Retinal pigment epithelial cell (primary cell): ENCODE measurements at regions not wholly inside any gene's neighbourhood (a gene's known extent, or its start where the extent isn't known, plus 50 kb on each side); places are given as distances from the start of the nearest gene placed in this dataset.

Experiments
- DNase-seq: peaks from one replicate; pipeline ENCODE4 v3.0.0-alpha.2; 2010; ENCODE audit warnings: low read depth
- H3K4me3 ChIP-seq: 2 replicates; pipeline ENCODE4 v1.5.1; 2011; ENCODE audit warnings: mild to moderate bottlenecking, low read length, control low read depth, moderate library complexity
- TF ChIP-seq, protein P1 (sequence below): conservative IDR thresholded peaks from 2 replicates; pipeline ENCODE4 v1.5.1; 2011; ENCODE audit warnings: low read depth, low read length, control low read depth, inconsistent platforms

DNA sequence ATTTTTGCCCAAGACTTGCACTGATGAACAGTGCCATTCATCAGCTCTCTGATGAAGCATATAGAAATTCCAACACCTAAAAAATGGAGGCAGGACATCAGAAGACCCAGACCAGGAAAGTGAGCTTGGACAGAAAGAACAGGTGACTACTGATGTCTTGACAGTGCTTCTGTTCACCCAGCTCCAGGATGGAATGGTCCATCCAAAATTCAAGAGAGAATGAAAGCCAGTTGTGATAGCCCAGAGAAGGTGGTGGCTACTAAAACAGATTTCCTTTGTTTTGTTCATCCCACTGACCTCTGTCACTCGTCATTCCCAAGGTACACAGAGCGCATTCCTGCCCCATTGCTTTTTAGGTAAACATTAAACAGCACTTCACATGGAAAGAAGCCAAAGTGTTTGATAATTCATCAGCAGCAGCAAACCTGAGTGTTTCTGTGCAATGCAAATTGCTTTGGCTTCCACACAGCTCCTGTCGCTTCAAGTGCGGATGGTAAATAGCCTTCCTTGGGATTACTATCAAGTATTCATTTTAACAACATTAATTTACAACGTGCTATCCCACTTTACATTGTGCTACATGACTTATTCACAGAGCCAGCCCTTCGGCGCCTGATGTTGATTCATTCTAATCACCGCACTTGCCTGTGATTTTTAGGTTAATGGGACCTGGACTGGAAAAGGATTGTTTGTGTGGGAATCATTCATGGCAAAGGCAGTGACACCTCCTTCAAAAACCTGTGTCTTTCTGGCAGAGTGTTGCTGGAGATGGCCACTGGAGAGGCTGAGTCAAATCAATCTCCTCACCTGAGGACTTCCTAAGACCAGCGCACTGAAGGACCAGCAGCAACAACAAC, 65.1 kb upstream of the TOX3 start:
- no peak for DNase-seq
- H3K4me3 ChIP-seq: no peak overlapping the region
- TF ChIP-seq, protein P1, sequence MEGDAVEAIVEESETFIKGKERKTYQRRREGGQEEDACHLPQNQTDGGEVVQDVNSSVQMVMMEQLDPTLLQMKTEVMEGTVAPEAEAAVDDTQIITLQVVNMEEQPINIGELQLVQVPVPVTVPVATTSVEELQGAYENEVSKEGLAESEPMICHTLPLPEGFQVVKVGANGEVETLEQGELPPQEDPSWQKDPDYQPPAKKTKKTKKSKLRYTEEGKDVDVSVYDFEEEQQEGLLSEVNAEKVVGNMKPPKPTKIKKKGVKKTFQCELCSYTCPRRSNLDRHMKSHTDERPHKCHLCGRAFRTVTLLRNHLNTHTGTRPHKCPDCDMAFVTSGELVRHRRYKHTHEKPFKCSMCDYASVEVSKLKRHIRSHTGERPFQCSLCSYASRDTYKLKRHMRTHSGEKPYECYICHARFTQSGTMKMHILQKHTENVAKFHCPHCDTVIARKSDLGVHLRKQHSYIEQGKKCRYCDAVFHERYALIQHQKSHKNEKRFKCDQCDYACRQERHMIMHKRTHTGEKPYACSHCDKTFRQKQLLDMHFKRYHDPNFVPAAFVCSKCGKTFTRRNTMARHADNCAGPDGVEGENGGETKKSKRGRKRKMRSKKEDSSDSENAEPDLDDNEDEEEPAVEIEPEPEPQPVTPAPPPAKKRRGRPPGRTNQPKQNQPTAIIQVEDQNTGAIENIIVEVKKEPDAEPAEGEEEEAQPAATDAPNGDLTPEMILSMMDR: no peak

DNA sequence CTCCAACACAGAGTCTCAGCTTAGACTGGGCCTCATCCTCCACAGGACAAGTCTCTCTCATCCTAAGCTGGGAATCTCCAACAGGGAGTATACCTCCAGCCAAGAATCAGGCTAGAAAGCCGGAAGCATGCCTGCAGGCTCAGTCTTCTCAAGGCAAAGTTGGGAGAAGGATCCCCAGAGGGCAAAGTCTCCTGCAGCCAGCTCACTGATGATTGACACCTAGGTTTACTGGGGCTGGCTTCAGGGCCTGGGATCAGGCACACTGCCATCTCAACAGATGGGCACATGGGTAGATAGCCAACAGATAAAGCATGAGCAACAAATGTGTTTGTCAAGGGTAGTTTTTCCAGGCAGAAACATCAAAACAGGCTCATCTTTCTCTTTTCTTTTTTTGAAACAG, 56.1 kb upstream of the TOX3 start:
- TF ChIP-seq, protein P1: no peak

DNA sequence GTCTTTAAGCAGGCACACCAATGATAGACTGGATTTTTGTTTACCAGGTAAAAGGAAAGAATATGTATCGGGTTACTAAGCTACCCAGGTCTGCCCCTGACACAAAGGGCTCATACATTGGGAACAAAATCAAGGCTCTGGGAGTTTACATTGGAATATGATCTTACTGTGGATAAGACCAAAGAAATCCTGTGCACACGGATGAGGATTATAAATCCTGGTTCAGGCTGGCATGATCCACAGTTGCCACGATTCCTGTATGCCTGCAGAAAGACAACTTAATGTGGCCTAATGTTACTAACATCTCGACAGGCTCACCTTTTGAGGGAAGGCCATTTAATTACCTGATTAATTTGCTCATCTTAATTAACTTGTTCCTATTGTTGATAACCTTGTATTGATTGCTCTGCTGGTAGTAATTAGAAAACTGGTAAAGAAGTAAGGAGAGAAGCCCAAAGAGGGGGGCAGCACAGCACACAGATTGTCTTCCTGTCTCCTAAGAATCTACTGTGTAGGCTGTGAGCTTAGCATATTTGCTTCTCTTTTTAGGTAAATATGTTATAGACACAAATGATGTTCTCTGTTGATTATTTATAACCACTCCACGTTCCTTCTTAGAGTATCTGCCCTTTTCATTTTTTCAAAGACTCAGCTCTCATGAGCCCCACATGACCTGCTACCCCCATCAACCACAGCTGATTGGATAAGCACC, 51.0 kb upstream of the TOX3 start:
- TF ChIP-seq, protein P1: no peak
- no peak for DNase-seq
- H3K4me3 ChIP-seq: no peak overlapping the region

More for the DNA sequence above, 56.1 kb upstream of the TOX3 start:
- DNase-seq: no peak
- no peak overlapping the region for H3K4me3 ChIP-seq

DNA sequence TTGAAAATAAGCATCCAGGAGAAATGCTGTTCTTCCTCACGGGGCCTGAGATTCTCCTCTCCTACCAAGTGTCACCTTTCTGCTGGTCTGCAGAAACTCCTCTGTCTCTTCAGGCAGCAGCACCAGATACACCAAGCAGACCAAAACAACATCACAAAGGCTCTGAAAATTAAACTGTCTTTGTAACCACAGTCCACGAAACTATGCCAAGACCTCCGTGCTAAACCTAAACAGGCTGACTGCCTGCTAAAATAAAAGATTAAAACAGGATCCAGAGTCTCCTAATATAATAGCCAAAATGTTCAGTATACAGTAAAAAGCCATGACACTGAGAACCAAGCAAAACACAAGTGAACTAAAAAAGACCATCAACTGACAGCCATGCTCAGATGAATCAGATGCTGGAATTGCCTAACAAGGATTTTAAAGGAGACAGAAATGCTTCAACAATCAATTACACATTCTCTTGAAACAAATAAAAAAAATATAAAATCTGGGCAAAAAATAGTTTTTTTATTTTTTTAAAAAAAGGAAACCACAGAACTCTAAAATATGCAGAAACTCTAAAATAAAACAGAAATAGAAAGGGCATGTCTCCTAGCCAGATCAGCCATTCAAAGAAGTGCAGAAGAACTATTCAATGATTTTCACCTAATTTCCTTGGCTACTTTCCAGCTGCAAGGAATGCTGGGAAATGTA, 50.3 kb upstream of the TOX3 start:
- no peak for DNase-seq
- TF ChIP-seq, protein P1: no peak
- no peak overlapping the region for H3K4me3 ChIP-seq
